ENCODE measurements at regions not wholly inside any gene's neighbourhood (a gene's known extent, or its start where the extent isn't known, plus 50 kb on each side); places are given as distances from the start of the nearest gene placed in this dataset.

GRCh38 chr10:113337142-113337541 lies 215.7 kb upstream of the HABP2 start:
- Histone ChIP-seq H3K9ac (ENCODE audit: insufficient read depth, low read length) (no peak overlapping the region), H3K27ac (ENCODE audit: insufficient read depth, low read length) (no peak overlapping the region), H3K4me1 (ENCODE audit: control insufficient read depth, extremely low read depth, insufficient read depth, low read length) (no peaks in the 10 kb centered on the region), H3K36me3 (ENCODE audit: control insufficient read depth, insufficient read depth, low read length) (no peaks in the 10 kb centered on the region), H4K20me1 (ENCODE audit: control insufficient read depth, extremely low read depth, insufficient read depth, low read length) (no peaks in the 10 kb centered on the region), H3K4me2 (ENCODE audit: extremely low read depth, insufficient read depth, low read length) (no peak overlapping the region), H3K79me2 (ENCODE audit: control insufficient read depth, insufficient read depth, low read length) (no peaks in the 10 kb centered on the region), H3K4me3 (replicated peaks in 1 of 4; ENCODE audit: control extremely low read depth in 1 of 4, insufficient read depth in 1 of 4, low read depth in 3 of 4, low read length in 4 of 4) (no peak overlapping the region), H3K9me3 (ENCODE audit: control insufficient read depth, insufficient read depth, low read depth, low read length) (no peaks in the 10 kb centered on the region), H2AFZ (ENCODE audit: low read length) (no peak overlapping the region), H3K27me3 (ENCODE audit: control insufficient read depth, insufficient read depth, low read length) (no peaks in the 10 kb centered on the region)
- no peak for TF ChIP-seq CTCF (conservative IDR thresholded peaks at IDR 0.05 in 1 of 2, IDR thresholded peaks at IDR 0.05 in 1 of 2; ENCODE audit: low read depth in 1 of 2, low read length in 2 of 2)
- TF ChIP-seq EZH2 (IDR thresholded peaks at IDR 0.05; ENCODE audit: low read length, missing control alignments) = no peak
- DNase-seq (ENCODE audit: low read depth in 2 of 2) = peak in 1 of 2 donors; percentile 5

GRCh38 chr10:113339121-113339520 lies 213.7 kb upstream of the HABP2 start:
- Histone ChIP-seq H3K36me3 (ENCODE audit: control insufficient read depth, insufficient read depth, low read length) (no peaks in the 10 kb centered on the region), H3K27me3 (ENCODE audit: control insufficient read depth, insufficient read depth, low read length) (no peaks in the 10 kb centered on the region), H3K4me3 (replicated peaks in 1 of 4; ENCODE audit: control extremely low read depth in 1 of 4, insufficient read depth in 1 of 4, low read depth in 3 of 4, low read length in 4 of 4) (no peak overlapping the region), H3K79me2 (ENCODE audit: control insufficient read depth, insufficient read depth, low read length) (no peaks in the 10 kb centered on the region), H3K4me2 (ENCODE audit: extremely low read depth, insufficient read depth, low read length) (no peak overlapping the region), H3K9ac (ENCODE audit: insufficient read depth, low read length) (no peak overlapping the region), H2AFZ (ENCODE audit: low read length) (no peak overlapping the region), H3K4me1 (ENCODE audit: control insufficient read depth, extremely low read depth, insufficient read depth, low read length) (no peaks in the 10 kb centered on the region), H3K27ac (ENCODE audit: insufficient read depth, low read length) (no peak overlapping the region), H4K20me1 (ENCODE audit: control insufficient read depth, extremely low read depth, insufficient read depth, low read length) (no peaks in the 10 kb centered on the region), H3K9me3 (ENCODE audit: control insufficient read depth, insufficient read depth, low read depth, low read length) (no peaks in the 10 kb centered on the region)
- TF ChIP-seq EZH2 (IDR thresholded peaks at IDR 0.05; ENCODE audit: low read length, missing control alignments) (no peak), CTCF (conservative IDR thresholded peaks at IDR 0.05 in 1 of 2, IDR thresholded peaks at IDR 0.05 in 1 of 2; ENCODE audit: low read depth in 1 of 2, low read length in 2 of 2) (no peak)
- DNase-seq (ENCODE audit: low read depth in 2 of 2) = no peak

GRCh38 chr10:113340282-113340681 lies 212.6 kb upstream of the HABP2 start:
- no peaks in the 10 kb centered on the region for H3K9me3 ChIP-seq (ENCODE audit: control insufficient read depth, insufficient read depth, low read depth, low read length)
- H3K27me3 ChIP-seq (ENCODE audit: control insufficient read depth, insufficient read depth, low read length) = no peaks in the 10 kb centered on the region
- no peak overlapping the region for H3K4me2 ChIP-seq (ENCODE audit: extremely low read depth, insufficient read depth, low read length)
- H4K20me1 ChIP-seq (ENCODE audit: control insufficient read depth, extremely low read depth, insufficient read depth, low read length) = no peaks in the 10 kb centered on the region
- no peaks in the 10 kb centered on the region for H3K4me1 ChIP-seq (ENCODE audit: control insufficient read depth, extremely low read depth, insufficient read depth, low read length)
- no peak overlapping the region for H3K27ac ChIP-seq (ENCODE audit: insufficient read depth, low read length)
- H3K4me3 ChIP-seq (replicated peaks in 1 of 4; ENCODE audit: control extremely low read depth in 1 of 4, insufficient read depth in 1 of 4, low read depth in 3 of 4, low read length in 4 of 4) = no peak overlapping the region
- no peak overlapping the region for H3K9ac ChIP-seq (ENCODE audit: insufficient read depth, low read length)
- no peaks in the 10 kb centered on the region for H3K79me2 ChIP-seq (ENCODE audit: control insufficient read depth, insufficient read depth, low read length)
- no peaks in the 10 kb centered on the region for H3K36me3 ChIP-seq (ENCODE audit: control insufficient read depth, insufficient read depth, low read length)
- no peak for TF ChIP-seq EZH2 (IDR thresholded peaks at IDR 0.05; ENCODE audit: low read length, missing control alignments)
- TF ChIP-seq CTCF (conservative IDR thresholded peaks at IDR 0.05 in 1 of 2, IDR thresholded peaks at IDR 0.05 in 1 of 2; ENCODE audit: low read depth in 1 of 2, low read length in 2 of 2) = no peak
- DNase-seq (ENCODE audit: low read depth in 2 of 2) = peak in 1 of 2 donors; percentile 4
- H2AFZ ChIP-seq (ENCODE audit: low read length) = no peak overlapping the region

All from fibroblast of lung (primary cell).